Left hindlimb (tissue), 1 donor: ENCODE measurements at regions not wholly inside any gene's neighbourhood (a gene's known extent, or its start where the extent isn't known, plus 50 kb on each side); places are given as distances from the start of the nearest gene placed in this dataset.
A peak's percentile ranks its signal among the peaks of the same experiment; 100 is the strongest.

Source experiments
- DNase-seq: peaks from one replicate; pipeline ENCODE4 v3.0.0-alpha.2; 2018

DNA sequence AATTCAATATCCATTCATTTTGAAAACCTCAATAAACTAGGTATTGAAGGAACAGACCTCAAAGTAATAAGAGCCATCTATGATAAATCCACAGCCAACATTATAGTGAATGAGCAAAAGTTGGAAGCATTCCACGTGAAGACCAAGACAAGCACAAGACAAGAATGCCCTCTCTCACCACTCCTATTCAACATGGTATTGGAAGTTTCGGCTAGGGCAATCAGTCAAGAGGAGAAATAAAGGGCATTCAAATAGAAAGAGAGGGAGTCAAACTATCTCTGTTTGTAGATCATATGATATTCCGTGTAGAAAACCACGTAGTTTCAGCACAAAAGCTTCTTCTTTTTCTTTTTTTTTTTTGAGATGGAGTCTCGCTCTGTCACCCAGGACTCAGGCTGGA, 550.3 kb downstream of the FSCB start:
- DNase-seq, result no peak

DNA sequence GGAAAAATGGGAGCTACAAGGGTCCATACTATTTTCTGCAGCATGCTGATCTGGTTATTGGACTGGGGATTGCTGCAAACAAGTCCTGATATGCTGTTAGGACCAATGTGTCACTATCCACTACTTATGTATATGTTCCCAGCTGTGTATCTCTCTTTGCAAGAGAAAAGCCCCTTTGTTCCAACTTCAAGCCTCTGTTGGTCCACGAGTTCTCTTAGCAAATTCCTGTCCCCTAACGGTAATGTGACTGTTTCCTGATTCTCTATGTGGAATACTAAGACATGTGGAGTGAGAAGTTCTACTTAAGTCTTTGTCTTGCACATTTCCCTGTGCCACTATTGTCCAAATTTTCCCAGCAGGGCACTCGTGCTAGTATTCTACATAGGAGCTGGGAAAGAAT, 557.7 kb downstream of the FSCB start:
- DNase-seq, result no peak

DNA sequence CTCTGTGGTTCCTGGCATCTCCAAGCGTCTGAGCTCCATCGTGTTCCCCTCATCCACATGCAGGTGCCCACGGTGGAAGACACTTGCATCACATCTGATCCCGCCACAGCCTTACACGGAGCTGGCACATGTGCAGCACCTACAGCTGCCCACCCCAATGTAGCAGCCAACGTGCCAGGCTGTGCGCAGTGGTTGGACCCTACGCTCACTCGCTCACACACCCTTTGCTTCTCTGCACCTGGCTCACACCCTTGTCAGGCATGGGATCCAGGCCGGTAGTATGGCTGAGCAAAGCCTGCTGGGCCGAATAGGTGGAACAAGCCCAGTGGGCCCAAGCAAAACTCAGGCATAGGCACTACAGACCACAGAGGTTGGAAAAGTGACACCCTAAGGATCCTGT, 567.2 kb downstream of the FSCB start:
- DNase-seq, result no peak

DNA sequence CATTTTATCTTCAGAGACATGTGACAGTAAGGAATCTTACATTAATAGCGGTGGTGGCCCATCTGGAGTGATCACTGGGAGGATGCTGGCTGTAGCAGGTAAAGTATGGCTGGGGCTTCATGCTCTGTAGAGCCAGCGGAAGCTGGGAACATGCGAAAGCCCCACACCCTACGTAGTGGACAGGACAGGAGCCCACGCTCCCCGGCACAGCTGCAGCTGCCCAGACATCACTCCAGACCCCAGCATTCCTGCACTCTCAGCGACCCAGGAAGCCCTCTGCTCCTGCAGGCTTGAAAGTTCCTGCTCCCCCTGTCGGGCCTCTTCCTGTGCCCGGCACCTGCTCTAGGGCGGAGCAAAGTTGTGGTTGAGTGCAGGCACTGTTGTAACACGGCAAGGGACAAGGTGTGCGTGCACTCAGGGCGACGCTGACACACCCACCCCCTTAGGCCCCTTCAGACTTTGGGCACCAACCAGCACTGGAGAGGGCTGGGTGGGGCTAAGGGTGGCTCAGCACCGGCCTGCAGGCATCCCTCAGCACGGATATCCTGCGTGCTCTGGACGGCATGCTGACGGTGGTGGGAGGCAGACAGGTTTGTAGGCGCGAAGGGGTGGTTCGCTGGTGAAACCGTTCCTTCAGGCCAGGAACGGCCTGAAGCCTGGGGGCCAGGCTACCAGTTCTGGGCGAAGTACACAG, 568.3 kb downstream of the FSCB start:
- DNase-seq, result no peak

DNA sequence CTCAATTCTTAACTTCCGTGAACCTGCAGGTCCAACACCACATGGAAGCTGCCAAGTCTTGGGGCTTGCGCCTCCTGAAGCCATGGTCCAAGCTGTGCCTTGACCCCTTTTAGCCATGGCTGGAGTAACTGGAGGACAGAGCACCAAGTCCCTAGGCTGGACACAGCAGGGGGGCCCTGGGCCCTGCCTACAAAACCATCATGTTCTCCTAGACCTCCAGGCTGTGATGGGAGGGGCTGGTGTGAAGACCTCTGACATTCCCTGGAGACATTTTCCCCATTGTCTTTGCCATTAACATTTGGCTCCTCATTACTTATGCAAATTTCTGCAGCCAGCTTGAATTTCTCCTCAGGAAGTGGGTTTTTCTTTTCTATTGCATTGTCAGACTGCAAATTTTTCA, 570.1 kb downstream of the FSCB start:
- no peak for DNase-seq

DNA sequence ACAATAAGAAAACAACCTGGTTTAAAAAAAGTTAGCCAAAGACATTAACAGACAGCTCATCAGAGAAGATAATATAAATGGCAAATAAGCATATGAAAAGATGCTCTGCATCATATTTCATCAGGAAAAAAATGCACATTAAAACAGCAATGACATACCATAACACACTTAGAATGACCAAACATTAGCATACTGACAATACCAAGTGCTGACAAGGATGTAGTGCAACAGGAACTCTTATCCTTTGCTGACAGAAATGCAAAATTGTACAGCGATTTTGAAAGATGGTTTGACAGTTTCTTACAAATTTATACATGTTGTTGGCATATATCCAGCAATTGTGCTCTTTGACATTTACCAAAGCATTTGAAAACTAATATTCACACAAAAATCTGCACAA, 573.0 kb downstream of the FSCB start:
- no peak for DNase-seq

DNA sequence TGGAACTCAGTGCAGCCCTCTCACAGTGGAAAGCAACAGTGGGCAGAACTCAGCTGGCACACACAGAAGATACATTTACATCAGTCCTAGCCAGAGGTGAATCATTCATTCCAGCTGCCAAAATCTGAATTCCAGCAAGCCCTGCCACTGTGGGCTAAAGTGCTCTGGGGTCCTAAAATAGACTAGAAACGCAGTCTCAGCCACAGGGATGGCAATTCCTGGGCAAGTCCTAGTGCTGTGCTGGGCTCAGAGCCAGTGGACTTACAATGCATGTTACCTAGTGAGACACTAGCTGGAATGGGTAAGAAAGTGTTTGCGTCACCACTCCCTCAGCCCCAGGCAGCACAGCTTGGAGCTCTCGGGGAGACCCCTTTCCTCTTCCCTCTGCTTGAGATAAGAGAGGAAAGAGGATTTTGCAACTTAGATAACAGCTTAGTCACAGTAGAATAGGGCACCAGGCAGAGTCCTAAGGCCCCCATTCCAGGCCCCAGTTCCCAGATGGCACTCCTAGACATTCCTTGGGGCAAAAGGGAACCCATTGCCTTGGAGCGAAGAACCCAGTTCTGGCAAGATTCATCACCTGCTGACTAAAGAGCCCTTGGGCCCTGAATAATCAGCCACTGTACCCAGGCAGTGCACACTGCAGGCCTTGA, 592.9 kb downstream of the FSCB start:
- peak; percentile 27 for DNase-seq

DNA sequence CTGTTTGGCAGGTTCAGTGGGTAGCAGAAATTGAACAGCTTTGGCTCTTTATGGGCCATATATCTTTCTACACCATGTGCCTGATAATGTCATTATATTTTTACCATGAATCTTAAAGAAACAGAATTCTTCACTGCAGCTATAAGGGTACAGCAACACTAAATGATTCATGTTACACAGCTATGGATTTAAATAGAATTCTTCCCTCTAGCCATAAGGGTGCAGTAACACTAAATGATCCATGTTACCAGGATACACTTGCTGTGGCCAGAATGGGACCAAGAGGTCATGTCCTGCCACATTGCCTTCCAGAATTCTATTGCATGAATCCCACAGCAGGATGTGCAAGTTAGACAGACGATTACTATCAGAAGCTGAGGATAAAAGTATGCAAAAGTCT, 603.9 kb downstream of the FSCB start:
- DNase-seq, result no peak

DNA sequence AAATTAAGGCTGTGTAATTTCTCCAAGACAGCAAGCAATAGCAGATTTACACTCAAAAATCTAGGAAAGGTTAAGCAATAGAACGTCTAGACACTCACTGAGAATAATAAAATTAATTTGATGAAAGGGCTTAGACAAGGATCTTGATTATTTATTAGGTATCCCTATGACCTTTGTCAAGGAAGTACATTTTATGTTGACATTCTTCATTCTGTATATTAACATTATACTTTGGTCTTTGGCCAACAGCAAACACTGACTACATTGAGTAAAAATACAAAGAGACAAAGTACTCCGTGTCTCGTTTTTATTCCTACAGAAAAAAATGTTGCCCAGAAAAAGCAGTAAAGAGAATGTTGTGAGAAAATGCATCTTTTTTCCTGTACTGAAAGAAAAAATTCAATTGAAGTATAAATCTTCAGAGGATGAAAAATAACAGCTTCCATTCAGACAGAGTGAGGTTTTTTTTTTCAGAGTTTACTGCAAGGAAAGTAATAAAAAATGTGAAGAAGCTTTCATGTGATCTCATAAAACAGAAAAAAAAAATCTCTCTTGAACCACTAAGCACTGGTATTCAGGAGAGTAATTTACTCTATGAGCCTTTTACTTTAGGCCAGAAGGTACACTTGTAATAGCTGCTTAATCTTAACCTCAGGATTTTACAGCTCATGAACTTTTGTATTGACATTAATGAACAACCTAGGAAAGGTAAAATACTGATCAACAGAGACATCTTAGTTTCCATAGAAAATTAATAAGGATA, 605.0 kb downstream of the FSCB start:
- no peak for DNase-seq

DNA sequence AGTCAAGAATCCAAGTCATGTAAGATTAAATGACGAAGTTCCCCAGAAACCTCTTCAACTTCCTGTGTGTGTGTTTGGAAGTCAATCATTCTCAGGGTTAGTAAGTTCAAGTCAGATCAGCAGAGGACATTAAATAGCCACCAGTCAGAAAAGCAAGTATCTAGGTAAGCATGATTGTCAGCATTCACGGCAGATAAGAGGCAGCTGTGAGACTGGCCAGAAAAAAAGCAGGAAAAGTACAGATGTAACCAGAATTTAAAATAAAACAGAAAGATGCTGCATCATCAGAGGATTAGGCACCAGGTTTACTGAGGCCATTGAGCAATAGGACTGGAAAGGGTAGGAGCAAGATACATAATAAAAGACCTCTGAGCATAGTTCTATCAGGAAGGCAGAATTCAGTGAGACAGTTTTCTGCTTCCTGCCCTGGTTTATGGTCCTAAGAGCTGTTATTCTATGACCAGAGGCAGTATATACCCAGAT, 606.9 kb downstream of the FSCB start:
- no peak for DNase-seq

DNA sequence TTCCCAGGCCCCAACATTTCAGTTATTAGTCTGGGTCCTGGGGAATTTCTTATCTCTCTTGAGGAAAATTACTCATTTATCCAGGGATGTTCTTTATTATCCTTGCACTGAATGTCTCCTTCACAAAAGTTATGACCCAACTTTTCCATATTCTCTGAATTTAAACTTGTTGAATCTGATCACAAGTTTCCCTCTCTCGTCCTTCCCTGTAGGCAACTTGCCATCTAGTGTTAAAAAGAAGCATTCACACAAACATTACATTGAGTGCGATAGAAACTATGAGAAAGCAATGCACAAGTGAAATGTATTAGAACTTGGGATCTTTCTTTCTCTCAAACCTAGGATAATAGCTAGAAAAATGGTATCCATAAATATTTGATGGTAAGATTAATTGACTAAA, 608.4 kb downstream of the FSCB start:
- DNase-seq, result no peak

DNA sequence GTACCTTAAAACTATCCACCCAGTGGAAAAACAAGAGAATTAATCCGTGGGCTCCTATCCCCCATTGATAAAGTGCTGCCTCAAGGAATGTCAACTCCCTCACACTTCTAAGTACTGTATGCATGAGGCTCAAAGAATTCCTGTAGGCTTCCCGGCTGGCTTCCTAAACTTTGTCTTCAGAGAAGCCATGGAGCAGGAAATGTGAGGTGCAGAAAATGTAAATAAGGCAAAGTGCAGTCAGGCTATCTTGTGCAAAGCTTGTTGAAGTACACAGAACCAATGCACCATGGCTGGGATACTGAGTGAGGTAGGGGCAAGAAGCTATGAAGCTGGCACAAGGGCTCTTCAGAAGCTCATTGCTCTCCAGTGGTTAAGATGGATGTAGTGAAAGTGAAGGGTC, 611.0 kb downstream of the FSCB start:
- DNase-seq, result no peak

DNA sequence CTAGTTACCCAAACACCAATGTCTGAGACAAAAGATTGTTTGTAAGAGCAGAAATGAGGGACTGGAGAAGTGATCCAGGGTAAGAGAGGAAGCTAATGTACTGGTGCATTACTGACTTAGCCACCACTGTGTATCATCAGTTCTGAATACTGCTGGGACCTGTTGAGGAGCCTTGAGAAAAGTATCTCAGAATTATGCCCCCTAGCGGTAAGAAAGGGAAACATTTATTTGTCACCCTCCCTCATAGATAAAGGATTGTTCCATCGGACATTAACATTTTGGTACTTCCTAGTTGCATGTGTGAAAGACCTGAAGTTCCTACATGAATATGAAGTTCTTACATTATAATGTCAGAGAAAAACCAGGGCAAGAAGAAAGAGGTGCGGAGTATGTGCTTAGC, 612.5 kb downstream of the FSCB start:
- DNase-seq, result no peak

DNA sequence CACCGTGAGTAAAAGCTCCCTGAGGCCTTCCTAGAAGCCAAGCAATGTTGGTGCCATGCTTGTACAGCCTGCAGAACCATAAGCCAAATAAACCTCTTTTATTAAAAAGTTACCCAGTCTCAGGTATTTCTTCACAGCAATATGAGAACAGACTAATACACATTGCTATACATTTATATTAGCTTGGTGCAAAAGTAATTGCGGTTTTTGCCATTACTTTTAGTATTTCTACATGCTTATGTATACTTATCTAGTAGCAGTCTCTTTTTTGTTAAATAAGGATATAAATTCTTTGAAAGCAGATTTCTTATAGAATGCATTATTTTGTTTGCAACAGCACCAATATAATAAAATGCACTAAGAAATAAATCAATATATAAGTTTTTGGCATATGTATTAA, 619.6 kb downstream of the FSCB start:
- DNase-seq, result no peak

DNA sequence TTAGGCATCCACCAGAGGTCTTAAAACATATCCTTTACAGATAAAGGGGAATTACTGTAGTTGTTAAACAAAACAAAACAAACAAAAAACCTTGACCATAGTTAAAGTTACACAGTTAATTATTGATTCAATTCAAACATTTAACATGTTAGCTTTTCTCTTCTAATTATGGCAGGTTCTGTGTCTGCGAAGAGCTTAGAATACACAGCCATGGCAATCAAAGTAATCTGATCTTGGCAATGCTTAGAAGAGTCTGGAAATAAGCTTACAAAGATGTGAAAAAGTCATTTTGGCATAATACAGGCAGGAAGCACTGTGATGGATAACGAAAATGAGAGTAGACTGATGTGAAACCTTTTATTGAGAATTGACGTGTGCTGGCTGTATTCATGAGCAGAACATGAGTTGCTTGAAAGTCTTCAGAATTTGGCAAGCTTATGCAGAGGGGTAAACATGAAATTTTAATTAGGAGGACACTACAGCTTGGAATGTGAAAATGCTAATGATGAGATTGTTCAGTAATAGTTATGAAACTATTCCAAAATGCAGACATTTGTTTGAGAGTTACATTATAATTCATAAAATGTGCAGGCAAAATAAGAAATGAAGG, 629.6 kb downstream of the FSCB start:
- no peak for DNase-seq

DNA sequence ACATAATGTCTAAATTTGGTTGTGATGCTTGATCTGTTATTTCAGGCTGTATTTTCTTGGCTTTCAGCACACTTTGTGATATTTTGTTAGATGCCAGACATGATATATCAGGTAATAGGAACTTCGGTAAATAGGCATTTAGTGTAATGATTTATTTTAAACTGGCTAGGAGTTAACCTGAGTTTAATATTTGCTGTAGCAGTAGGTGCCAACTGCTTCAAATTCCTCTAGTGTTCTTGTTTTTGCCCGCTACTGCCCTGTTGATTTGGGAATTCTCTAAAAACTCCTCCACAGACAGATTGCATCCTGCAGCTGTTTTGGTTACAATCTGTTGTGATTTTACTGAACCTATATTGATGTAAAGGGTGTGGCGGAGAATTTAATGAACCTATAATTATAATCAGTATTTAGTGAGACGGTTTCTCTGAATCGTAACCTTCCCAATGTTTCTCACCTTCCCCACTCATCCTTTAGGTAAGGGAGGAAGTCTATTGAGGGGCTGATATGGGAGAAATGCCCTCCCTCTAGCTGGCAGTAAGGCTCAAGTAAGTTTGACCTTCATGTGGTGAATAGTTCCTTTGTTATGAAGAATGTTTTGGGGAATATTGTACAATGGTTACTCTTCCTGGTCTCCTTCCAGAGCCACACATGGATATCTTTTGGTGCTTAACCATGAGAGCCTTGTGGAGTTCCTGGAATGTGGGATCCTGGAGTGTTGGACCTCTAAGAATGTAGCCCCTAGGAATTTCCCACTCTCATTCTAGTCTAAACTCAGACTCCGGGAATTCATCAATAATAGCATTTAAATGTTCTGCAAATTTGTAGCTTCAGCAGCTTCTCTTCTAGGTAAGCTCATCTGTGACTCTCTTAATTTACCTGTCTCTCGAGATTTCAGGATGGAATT, 634.1 kb downstream of the FSCB start:
- DNase-seq, result no peak

DNA sequence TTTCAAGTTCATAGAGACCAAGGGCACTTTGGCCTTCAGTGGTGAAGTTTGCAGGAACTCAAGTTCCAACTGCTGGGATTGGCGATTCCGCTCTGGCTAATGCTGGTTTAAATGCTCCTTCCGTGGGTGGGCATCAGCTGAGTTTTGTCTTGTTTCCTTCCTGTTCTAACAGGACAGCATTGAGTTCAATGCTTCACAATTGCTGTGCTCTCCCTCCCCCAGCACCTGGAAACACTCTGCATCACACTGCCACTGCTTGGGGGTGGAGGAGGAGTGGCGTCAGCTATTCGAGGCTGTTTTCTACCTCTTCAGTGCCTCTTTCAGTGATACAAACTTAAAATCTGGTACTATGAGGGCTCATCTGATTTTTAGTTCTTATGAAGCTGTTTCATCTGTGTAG, 634.9 kb downstream of the FSCB start:
- DNase-seq, result no peak

DNA sequence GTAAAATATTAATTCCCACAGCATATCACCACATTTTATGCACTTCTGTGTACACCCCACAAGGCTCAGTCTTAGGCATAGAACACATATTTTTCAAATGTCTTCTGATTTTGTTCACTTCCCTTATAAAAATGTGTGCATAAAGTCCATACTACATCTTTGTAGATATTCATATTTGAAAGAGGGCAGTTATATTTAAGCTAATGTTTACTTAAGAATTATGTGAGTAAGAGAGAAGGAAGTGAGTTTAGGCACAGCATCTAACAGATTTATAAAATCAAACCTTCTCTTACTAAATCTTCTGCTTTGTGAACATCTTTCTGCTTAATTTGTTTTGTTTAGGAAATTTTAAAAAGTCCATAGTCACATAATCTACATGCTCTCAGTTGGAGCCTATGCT, 648.1 kb downstream of the FSCB start:
- DNase-seq, result no peak

DNA sequence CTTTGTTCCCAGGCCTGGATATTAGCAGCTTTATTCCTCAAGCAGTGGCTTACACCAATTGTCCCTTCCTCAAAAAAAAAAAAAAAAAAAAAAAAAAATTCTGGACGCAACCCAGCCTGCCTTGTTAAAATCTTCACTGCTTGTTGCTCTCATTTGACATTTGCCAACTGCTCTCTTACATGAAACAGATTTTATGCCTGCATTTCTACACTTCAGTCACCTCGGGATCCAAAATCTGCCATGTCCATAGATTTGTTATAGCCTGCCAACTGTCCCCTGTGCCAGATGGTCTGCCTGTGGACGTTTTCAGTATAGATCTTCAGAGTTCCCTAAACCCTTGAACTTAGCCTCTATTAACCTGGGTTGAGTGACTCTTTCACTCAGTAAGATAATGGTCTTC, 651.5 kb downstream of the FSCB start:
- DNase-seq, result no peak

DNA sequence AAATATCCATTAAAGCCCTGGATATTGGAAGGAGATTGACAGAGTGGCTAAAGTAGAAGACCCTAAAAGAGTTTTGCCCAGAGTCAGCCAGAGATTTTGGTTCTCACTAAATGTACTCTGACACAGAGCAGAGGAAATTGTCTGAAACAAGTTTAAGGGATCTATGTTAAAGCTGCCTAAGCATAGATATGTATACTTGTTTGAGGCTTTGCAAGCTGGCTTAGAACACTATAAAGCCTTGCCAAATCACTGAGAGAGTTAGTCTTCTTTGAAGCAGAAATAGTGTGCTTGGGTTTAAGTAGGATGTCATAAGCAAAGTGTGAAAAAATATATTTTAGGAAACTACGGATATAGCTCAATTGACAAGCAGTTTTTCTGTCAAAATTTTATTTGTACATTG, 653.5 kb downstream of the FSCB start:
- no peak for DNase-seq

DNA sequence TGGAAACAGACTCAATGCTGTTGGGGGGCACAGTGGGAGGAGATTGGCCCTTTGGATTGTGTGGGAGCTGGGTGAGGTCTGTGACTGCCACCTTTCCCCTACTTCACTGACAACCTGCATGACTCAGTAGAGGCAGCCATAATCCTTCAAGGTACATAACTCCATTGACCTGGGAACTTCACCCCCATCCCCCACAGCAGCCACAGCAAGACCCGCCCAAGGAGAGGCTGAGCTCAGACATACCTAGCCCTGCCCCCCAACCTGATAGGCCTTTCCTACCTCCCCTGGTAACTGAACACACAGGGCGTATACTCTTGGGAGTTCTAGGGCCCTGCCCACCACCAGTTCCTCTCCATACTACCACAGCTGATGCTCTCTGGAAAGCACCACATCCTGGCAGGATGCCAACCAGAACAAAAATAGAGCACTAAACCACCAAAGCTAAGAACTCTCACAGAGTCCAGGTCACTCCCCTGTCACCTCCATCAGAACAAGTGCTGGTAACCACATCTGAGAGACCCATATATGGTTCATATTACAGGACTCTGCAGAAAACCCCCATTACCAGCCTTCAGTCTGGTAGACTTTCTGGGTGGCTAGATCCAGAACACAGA, 703.9 kb downstream of the FSCB start:
- no peak for DNase-seq

DNA sequence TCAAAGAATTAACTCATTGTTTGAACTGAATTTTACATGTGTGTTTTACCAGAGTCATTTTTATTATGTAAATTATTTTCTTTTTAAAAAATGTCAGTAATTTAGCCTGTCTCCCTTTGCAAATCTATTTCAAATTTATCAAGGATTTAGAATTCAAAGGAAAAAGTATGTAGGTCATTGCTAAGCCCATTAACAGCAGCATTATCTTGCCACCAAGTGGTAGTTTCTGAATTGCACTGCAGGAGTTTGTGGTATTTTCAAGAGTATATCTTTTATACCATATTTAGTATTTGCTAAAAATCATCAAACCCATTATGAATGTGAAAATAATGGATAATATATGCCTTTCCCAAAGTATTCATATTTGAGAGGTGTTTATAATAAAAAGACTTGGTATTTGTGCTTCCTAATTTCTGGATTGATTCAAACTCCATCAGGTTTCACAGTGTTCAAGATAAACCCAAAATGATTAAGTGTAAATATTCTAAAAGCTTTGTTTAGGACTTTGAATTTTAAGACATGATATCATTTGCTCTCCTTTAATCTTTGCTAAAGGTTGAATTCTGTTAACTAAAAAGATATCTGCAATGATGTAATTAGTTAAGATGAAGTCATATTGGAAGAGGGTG, 711.4 kb downstream of the FSCB start:
- DNase-seq, result no peak
